PFSK-1 (cell line): ENCODE measurements at regions not wholly inside any gene's neighbourhood (a gene's known extent, or its start where the extent isn't known, plus 50 kb on each side); places are given as distances from the start of the nearest gene placed in this dataset.

ENCODE experiments used
- POLR2AphosphoS5 ChIP-seq: IDR thresholded peaks from 2 replicates; pipeline ENCODE4 v1.6.1; 2012; ENCODE audit warnings: low read depth, mild to moderate bottlenecking, control low read depth, low read length, moderate library complexity
- REST ChIP-seq, 2 experiments: IDR thresholded peaks; 2 replicates each; pipeline versions ENCODE4 v1.6.1 to v1.8.0; 2011 to 2012; ENCODE audit warnings: low read depth in 2 of 2, low read length in 2 of 2, control low read depth in 1 of 2, inconsistent platforms in 1 of 2, mild to moderate bottlenecking in 1 of 2, moderate library complexity in 1 of 2; ENCODE audit not compliant: insufficient read depth in 1 of 2
- TAF1 ChIP-seq: IDR thresholded peaks from 2 replicates; pipeline ENCODE4 v1.6.1; 2012; ENCODE audit warnings: low read length, control low read depth, borderline replicate concordance; ENCODE audit not compliant: insufficient read depth

DNA sequence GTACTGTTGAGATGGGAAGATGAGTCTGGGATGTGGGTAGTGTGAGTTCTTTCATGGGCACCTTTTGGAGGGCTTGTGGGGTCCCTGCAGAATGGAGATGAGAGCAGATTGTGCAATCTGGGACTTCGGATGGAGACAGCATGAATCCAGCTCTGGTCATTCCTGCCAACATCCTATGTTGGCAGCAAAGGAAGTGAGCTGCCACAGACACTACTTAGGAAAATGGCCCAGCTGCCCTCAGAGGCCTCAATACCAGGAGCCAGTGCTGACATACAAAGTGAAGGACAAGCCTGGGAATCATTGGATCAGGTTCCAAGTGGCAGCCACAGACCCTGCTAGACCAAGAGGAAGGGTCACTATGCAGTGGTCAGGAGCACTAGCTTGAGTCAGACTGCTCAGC is 402.8 kb downstream of the CDK5RAP2 start:
- TF ChIP-seq TAF1 (no peak), POLR2AphosphoS5 (no peak), REST (IDR thresholded peaks at IDR 0.05; ENCODE audit: insufficient read depth in 1 of 2, low read depth in 2 of 2, low read length in 2 of 2) (no peak)
